Thymus (tissue), 11 donors: ENCODE measurements at regions not wholly inside any gene's neighbourhood (a gene's known extent, or its start where the extent isn't known, plus 50 kb on each side); places are given as distances from the start of the nearest gene placed in this dataset.

Experiments
- DNase-seq, 9 donors: peaks; one replicate each; pipeline ENCODE4 v3.0.0-alpha.2; 2013; ENCODE audit warnings: low spot score in 9 of 9, low read depth in 6 of 9, missing footprints in 1 of 9
- H3K27ac ChIP-seq, 2 donors: one replicate each; pipeline ENCODE4 v1.5.1; 2013; ENCODE audit warnings: control low read depth in 1 of 2, low read depth in 1 of 2, low read length in 1 of 2, mild to moderate bottlenecking in 1 of 2, moderate library complexity in 1 of 2
- H3K27me3 ChIP-seq, 2 donors: one replicate each; pipeline ENCODE4 v1.5.1; 2013; ENCODE audit warnings: low read length in 1 of 2; ENCODE audit not compliant: control insufficient read depth in 2 of 2, insufficient read depth in 1 of 2
- H3K36me3 ChIP-seq, 2 donors: one replicate each; pipeline ENCODE4 v1.5.1; 2013; ENCODE audit warnings: low read length in 1 of 2, mild to moderate bottlenecking in 1 of 2, moderate library complexity in 1 of 2; ENCODE audit not compliant: control insufficient read depth in 2 of 2, insufficient read depth in 2 of 2
- H3K4me1 ChIP-seq, 2 donors: one replicate each; pipeline ENCODE4 v1.5.1; 2013; ENCODE audit warnings: low read length in 2 of 2; ENCODE audit not compliant: control insufficient read depth in 2 of 2, insufficient read depth in 2 of 2
- H3K4me3 ChIP-seq, 2 donors: one replicate each; pipeline ENCODE4 v1.5.1; 2013; ENCODE audit warnings: low read length in 2 of 2, control low read depth in 1 of 2, mild to moderate bottlenecking in 1 of 2
- H3K9me3 ChIP-seq, 2 donors: one replicate each; pipeline ENCODE4 v1.5.1; 2013; ENCODE audit warnings: low read length in 1 of 2, mild to moderate bottlenecking in 1 of 2; ENCODE audit not compliant: control insufficient read depth in 2 of 2, insufficient read depth in 1 of 2
- WGBS: extraction: QIAGEN DNeasy Blood & Tissue Kit; methylation state at CpG from one replicate; pipeline ENCODE4 v1.1.7; 2013; 5-methylcytosine and 5-hydroxymethylcytosine counted together
- donor health status: healthy.

DNA sequence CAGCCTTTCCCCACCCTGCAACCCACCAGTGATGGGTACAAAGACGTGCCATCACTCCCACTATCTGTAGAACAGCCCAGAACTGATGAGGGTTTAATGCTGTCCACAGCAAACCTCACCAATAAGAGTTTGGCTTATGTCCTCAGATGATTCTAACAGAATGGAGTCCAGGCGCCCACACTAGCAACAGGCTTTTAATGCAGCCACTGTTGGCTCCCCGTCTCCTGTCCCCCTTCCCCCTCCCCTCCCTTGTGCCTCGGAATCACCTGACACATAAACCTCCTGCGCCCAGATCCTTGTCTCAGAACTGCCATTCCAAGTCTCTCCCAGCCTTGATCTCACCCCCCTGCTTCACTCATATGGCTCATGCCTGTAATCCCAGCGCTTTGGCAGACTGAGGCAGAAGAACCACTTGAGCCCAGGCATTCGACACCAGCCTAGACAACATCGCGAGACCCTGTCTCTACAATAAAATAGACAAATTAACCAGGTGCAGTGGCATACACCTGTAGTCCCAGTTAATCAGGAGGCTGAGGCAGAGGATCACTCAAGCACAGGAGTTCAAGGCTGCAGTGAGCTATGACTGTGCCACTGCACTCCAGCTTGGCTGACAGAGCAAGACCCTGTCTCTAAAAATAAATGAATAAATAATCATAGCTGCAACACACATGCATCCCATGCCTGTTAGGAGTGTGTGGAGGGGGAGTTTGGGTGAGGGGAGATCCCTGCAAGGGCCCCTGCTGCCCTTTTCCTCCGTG is 85.6 kb downstream of the SNX5 start:
- WGBS = 89% methylated on average over 10 of the region's 10 CpGs
- no peaks in the 10 kb centered on the region for H3K9me3 ChIP-seq
- no peak overlapping the region for H3K4me3 ChIP-seq
- DNase-seq = no peak
- peaks cover 0 to 8% of the 10 kb centered on the region in 2 donors for H3K4me1 ChIP-seq
- H3K27ac ChIP-seq = no peak overlapping the region
- H3K27me3 ChIP-seq = no peaks in the 10 kb centered on the region
- no peaks in the 10 kb centered on the region for H3K36me3 ChIP-seq

- Histone ChIP-seq H3K9me3 (no peaks in the 10 kb centered on the region), H3K36me3 (no peaks in the 10 kb centered on the region), H3K4me3 (no peak overlapping the region), H3K27me3 (no peaks in the 10 kb centered on the region), H3K27ac (no peak overlapping the region), H3K4me1 (peaks cover 0 to 8% of the 10 kb centered on the region in 2 donors)
- no peak for DNase-seq
- 93% methylated on average over 17 of the region's 17 CpGs for WGBS
Measured at GRCh38 chr20:17882065-17882833, 86.3 kb downstream of the SNX5 start.

DNA sequence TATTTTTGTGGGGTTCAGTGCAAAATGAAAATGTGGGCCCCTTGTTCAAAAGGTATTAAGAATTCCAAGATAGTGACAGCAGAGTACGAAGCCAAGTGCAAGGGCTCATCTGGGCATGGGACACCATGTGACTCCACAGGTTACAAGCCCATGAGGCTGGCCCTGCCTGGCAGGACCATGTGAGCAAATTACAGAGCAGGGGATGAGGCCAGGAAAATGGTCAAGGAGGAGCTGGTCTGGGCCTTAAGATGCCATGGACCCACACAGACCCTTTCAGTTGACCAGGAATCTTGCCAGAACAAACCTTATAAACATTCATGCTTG is 86.9 kb downstream of the SNX5 start:
- peaks cover 0 to 8% of the 10 kb centered on the region in 2 donors for H3K4me1 ChIP-seq
- H3K27ac ChIP-seq = no peak overlapping the region
- 96% methylated on average over 1 of the region's 1 CpG for WGBS
- DNase-seq = no peak
- H3K36me3 ChIP-seq = no peaks in the 10 kb centered on the region
- H3K4me3 ChIP-seq = no peak overlapping the region
- no peaks in the 10 kb centered on the region for H3K27me3 ChIP-seq
- H3K9me3 ChIP-seq = no peaks in the 10 kb centered on the region

- WGBS = 54% methylated on average over 6 of the region's 6 CpGs
- no peaks in the 10 kb centered on the region for H3K27me3 ChIP-seq
- peaks cover 0 to 15% of the 10 kb centered on the region in 2 donors for H3K4me1 ChIP-seq
- no peaks in the 10 kb centered on the region for H3K9me3 ChIP-seq
- DNase-seq = peak in 1 of 9 donors; percentile 23
- no peak overlapping the region for H3K4me3 ChIP-seq
- no peak overlapping the region for H3K27ac ChIP-seq
- H3K36me3 ChIP-seq = no peaks in the 10 kb centered on the region
Measured at GRCh38 chr20:17878912-17879602, 89.5 kb downstream of the SNX5 start.

GRCh38 chr20:17878069-17878911 is 90.3 kb downstream of the SNX5 start:
- no peak overlapping the region for H3K4me3 ChIP-seq
- H3K27me3 ChIP-seq = no peaks in the 10 kb centered on the region
- DNase-seq = no peak
- 85% methylated on average over 18 of the region's 18 CpGs for WGBS
- H3K4me1 ChIP-seq = peaks cover 0 to 19% of the 10 kb centered on the region in 2 donors
- H3K27ac ChIP-seq = no peak overlapping the region
- H3K36me3 ChIP-seq = no peaks in the 10 kb centered on the region
- no peaks in the 10 kb centered on the region for H3K9me3 ChIP-seq

DNA sequence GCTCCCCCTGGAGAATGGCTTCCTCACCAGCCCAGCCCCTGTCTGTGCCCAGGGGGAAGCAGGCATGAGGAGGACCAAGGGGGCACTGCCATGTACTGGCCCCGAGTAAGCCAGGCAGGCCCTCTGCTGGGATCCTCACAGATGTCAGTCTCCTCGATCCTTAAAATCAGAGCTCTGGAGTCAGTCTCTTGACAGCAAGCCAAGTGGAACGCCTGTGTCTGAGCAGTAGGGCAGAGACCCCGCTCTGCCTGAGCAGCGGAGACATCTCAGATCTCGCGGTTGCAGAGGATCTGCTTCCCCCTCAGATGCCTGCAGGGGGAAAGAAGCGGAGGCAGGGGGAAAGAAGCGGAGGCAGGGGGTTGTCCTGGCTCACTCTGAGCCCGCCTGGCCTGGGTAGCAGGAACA is 92.6 kb downstream of the SNX5 start:
- 84% methylated on average over 10 of the region's 10 CpGs for WGBS
- no peaks in the 10 kb centered on the region for H3K9me3 ChIP-seq
- no peaks in the 10 kb centered on the region for H3K27me3 ChIP-seq
- H3K36me3 ChIP-seq = no peaks in the 10 kb centered on the region
- no peak overlapping the region for H3K27ac ChIP-seq
- no peak overlapping the region for H3K4me3 ChIP-seq
- DNase-seq = no peak
- H3K4me1 ChIP-seq = peaks cover 5 to 29% of the 10 kb centered on the region in 2 donors

GRCh38 chr20:17875106-17875980 is 93.3 kb downstream of the SNX5 start:
- no peak for DNase-seq
- no peaks in the 10 kb centered on the region for H3K9me3 ChIP-seq
- H3K4me1 ChIP-seq = peaks cover 5 to 29% of the 10 kb centered on the region in 2 donors
- no peaks in the 10 kb centered on the region for H3K27me3 ChIP-seq
- H3K4me3 ChIP-seq = no peak overlapping the region
- WGBS = 90% methylated on average over 15 of the region's 15 CpGs
- H3K27ac ChIP-seq = no peak overlapping the region
- H3K36me3 ChIP-seq = no peaks in the 10 kb centered on the region
